HS-27A (cell line): ENCODE measurements at regions not wholly inside any gene's neighbourhood (a gene's known extent, or its start where the extent isn't known, plus 50 kb on each side); places are given as distances from the start of the nearest gene placed in this dataset.

ENCODE experiments used
- DNase-seq: peaks from one replicate; pipeline ENCODE4 v3.0.0-alpha.2; 2012; ENCODE audit warnings: low read depth, missing footprints

GRCh38 chr6:105991561-105992314, 94.4 kb upstream of the PRDM1 start:
- DNase-seq, result no peak

GRCh38 chr6:105990151-105990550, 96.0 kb upstream of the PRDM1 start:
- no peak for DNase-seq

DNA sequence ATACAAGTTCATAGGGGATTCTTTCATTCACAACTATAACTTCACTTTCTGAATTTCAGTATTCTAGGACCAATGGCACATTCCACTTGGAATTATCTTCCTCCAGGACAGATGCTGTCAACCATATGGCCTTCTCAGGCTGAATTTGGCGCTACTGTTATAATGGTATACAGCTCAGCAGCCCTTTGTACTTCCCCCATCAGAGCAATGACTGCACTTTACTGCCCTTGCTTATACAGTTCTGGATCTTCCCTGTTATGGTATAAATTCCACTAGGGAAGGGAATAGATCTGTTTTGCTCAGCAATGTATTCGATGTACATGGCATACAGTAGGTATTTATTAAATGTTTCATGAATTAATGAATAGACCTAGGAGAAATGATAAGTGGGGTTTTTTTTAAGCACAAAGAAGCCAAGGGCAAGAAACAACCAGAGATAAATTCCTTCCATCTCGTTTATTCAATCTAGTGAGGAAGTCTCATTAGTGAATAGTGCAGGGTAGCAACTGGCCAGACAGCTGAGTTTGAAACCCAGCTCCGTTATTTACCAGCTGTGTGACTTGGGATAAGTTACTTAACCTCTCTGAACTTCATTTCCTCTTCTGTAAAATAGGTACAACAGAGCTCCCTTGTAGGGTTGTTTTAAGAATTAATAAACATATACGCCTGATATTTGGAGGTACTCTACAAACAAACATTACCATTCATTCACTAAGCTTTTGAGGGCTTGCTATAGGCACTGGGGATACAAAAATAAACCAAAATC, 97.1 kb upstream of the PRDM1 start:
- no peak for DNase-seq

DNA sequence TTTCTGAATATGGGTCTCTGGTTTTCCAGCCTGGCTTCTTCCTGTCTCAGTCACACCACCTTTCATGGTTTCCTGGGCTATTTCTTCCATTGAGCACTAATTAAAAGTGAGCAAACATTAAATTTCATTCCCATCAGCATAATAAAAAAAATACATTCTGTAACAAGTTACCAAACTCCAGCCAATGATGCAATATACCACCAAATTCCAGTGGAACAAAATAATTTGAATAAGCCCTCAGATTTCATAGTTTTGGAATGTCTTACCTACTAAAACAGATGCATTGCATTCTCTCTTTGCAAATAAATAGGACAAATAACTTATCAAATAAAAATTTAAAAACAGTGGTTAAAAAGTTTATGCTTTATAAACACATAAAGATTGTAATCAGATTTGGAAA, 97.8 kb upstream of the PRDM1 start:
- DNase-seq, result no peak

DNA sequence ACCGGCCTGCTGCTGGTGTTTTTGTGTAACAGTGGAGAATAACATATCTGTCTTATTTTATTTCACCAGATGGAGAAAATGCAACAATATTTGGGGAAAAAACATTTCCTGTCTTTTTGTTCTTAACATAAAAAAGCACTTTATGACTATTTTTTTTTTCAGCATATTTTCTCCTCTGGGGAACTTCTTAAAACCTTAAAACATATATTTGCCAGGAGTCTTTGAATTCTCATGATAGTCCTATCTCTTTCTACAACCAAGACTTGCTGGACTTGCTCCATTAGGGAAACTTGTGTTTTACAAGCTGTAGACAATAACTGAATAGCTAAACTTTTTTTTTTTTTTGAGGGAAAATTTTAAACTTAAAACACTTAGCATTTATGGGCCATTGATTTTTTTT, 98.6 kb upstream of the PRDM1 start:
- no peak for DNase-seq

- no peak for DNase-seq
Measured at GRCh38 chr6:105986998-105987397, 99.1 kb upstream of the PRDM1 start.

DNA sequence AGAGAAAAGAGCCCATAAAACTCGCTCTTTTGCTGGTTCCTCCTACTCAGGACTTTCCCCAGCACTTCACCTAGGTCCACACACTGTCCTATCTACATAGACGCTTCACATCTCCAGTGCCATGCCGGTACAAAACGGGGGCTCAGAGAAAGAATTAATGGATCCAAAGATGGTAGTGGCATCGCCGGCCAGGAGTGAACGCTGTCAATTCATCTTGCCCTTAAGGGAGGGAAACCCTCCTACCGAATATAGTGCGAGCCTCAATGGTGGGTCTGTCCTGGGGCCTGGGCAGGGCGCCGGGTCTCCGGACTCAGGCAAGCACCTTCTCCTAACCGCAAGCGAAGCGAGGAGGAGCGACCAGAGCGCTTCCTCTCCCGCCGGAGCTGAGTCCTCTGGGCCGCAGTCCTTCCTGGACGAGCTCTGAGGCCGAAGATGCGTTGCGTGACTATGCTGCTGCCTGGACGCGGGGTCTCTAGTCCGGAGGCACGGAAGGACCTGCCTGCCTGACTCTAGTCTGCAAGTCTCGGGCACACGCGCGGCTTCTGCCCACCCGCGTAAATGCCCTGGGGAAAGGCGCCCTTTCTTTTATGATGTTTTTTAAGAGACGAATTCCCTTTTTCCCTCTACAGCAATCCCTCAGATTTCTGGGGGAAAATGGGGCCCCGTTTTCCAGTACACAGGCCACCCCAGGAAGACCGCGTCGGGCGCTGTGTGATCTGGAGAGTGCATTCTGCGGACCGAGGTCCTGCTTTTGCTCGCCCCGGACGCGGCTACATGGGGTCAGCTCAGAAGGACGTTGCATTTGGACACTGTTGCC, 100.1 kb upstream of the PRDM1 start:
- DNase-seq, result no peak

GRCh38 chr6:105985098-105985815, 100.9 kb upstream of the PRDM1 start:
- DNase-seq, result no peak

DNA sequence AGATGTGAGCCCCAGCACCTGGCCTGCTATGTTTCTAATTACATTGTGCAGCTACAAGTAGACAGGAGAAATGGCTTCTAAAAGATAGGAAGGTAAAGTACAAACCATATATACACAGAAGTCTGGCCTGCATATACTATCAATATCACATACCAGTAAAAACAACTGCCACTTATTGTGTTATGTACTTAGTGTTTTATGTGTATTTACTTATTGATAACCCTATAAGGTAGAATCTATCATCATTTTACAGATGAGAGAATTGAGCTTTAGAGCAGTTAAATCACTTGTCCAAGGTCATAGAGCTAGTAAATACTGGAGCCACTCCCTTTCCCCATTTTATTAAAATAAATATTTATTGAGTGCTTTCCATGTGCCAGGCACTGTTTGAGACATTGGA, 102.4 kb upstream of the PRDM1 start:
- no peak for DNase-seq

DNA sequence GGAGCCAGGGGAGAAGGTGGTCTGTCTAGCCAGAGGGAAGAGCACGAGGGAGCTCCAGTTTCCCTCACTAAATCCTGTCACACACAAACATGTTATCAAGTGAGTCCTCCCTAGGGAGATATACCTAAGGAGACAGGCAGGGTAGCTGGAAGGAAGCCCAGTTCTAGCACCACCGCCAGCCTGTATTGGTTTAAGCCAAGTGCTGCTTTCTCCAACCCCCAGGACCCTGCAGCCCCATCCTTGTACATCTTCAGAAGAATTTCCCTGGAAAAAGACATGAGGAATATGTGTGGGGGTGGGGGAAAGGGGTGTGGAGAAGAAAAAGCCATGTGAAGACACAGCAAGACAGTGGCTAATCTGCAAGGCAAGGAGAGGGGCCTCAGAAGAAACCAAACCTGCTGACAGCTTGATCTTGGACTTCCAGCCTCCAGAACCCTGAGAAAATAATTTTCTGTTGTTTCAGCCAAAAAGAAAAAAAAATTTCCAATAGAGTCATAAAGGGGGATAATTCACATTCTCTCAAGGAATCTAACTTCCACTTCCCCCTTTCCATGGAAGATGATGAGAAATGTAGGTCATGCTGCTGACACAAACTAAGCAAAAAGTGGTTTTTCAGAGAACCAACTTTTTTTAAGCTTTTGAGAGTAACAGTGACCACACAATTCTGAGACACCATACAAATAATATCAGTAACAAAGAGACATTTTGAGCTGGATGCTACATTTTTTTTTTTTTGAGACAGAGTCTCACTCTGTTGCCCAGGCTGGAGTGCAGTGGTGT, 103.2 kb upstream of the PRDM1 start:
- no peak for DNase-seq

DNA sequence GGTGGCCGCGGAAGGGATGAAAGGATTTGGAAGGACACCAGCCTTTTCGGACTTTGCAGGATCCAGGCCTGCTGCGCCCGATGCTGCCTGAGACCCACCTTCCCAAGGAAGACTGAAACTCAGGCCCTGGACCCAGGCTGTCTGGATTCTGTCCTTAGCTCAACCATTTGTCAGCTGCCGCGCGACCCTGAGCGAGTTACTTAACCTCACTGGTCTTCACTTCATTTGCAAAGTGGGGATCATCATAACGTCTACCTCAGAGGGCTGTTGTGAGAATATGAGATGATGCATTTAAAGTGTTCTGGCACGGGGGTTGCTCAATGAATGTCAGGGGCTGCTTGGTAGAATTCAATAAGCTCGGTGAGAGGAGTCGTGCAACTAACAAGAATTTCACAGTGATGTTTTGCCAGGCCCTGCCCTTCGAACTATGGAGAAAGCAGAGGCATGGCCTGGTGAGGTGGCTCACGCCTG, 104.2 kb upstream of the PRDM1 start:
- DNase-seq, result no peak

GRCh38 chr6:105981002-105981887, 104.9 kb upstream of the PRDM1 start:
- no peak for DNase-seq

- DNase-seq, result no peak
Measured at GRCh38 chr6:105978974-105979373, 107.2 kb upstream of the PRDM1 start.

DNA sequence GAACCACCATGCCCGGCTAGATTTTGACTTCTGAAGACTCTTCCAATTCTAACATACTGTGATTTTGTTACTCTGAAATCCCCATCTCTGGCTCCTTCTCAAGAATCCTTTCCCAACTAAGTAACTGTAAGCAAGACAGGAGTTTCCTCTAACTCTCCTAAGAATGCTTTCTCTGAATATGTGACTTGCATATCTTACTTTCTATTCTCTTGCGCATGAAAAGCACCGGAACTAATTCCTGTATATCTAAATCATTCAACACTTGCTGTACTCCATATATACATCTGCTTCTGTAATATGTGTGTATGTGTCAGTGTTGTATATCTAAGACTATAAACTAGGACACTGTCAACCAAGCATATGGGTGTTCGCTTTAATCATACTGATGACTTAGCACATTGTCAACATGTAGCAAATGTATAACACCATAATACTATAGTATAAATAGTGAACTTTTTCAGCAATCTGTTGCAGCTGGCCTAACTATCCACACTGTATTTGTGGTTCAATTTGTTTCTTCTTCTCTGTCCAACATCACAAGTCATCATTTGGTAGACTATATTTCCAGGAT, 108.1 kb upstream of the PRDM1 start:
- DNase-seq, result no peak

DNA sequence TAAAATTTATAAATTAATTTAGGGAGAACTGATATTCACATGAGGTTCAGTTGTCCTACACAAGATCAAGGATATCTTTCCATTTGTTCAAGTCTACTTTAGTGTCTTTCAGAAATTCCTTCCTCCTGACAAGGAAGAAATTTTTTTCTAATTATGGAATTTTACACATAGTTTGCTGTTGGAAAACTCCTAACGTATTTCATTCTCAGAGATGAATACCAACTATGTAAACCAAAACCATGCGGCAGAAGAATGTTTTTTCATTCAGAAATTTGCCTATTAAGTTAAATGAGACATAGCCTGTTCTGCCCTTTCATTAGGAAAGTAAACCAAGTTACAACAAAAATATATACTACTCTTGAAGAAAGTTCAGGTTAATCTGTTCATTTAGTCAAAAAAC, 111.2 kb upstream of the PRDM1 start:
- no peak for DNase-seq

DNA sequence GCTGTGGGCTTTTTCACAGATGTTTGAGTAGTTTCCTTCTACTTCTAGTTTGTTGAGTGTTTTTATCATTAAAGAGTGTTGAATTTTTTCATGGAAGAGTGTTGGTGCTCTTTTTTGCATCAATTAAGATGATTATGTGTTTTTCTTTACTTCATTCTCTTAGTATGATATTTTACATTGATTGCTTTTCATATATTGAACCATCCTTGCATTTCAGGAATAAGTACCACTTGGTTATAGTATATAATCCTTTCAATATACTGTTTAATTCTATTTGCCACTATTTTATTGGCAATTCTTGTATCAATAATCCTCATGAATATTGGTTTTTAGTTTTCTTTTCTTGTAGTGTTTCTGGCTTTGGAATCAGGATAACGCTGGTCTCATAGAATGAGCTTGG, 113.7 kb upstream of the PRDM1 start:
- DNase-seq, result no peak

DNA sequence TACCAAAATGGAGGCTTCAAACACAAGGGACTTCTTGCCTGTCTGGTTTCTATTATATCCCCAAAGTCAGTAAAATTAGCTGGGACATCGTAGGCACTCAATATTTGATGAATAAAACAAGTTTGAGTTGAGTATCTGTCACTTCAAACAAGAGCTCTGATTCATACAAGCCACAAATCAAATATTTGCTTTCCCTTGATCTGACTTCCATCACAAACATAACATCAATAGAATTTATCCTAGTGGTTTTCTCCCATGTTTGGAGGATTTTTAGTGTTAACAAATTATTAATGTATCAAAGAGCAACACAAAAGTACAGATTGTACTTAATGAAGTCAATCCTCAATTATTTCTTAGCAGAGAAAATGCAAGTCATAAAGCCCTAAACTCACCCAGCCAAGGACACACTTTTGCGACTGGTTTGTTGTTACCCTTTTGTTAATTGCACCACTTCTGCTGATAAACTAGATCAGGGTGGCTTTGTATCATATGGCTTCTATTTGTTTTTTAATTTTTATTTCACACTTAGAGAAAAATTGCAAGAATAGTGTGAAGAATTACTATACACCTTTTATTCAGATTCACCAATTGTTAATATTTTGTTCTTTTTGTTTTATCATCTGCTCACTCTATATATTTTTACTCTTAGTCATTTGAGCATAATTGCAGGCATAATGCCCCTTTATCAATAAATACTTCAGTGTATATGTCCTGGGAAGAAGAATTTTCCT, 117.4 kb upstream of the PRDM1 start:
- DNase-seq, result no peak

DNA sequence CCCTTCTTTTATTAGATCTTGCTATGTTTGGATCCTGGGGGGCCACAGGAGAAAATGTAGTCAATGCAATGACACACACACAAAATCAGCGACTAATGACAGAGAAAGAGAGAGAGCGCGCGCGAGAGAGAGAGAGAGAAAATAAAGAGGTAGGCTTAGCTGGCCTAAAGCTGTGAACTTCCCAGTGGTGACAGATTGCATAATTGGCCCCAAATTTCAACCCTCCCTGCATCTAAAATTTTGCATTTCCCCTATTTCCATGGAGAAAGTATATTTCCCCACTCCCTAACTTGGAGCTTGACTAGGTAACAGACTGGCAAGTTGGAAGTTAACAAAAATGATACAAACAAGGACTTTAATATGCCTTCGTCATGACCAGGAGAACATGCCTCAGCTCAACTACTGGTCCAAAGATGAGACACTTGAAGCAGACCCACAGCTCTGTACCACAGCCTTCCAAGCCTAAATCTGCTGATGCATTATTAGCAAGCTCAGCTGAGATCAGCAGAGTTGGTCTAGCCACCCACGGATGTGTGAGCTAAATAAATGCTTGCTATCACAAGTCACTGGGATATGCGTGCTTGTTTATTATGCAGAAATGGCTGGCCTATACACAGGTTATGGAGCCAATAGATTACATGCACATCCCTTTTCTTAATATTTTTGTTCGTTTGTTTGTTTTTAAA, 118.1 kb upstream of the PRDM1 start:
- DNase-seq, result no peak

- DNase-seq, result no peak
Measured at GRCh38 chr6:105966481-105966880, 119.7 kb upstream of the PRDM1 start.
